ENCODE measurements at regions not wholly inside any gene's neighbourhood (a gene's known extent, or its start where the extent isn't known, plus 50 kb on each side); places are given as distances from the start of the nearest gene placed in this dataset.
"Not testable (repeated sequence)": the region's sequence is repeated elsewhere in the genome, so short reads cannot be mapped to it uniquely, and the experiment has no call there.

- no peak for DNase-seq (ENCODE audit: low spot score)
These were observed 243.7 kb downstream of the TFAP2C start for GRCh38 chr20:56872620-56873458.

GRCh38 chr20:56873836-56874235, 244.7 kb downstream of the TFAP2C start:
- no peak for DNase-seq (ENCODE audit: low spot score)

- DNase-seq (ENCODE audit: low spot score) = peak; percentile 56
These were observed 246.1 kb downstream of the TFAP2C start for GRCh38 chr20:56875052-56875659.

- DNase-seq (ENCODE audit: low spot score) = no peak
These were observed 246.7 kb downstream of the TFAP2C start for GRCh38 chr20:56875803-56876202.

- DNase-seq (ENCODE audit: low spot score) = no peak
These were observed 256.4 kb downstream of the TFAP2C start for GRCh38 chr20:56885521-56885920.

GRCh38 chr20:56890011-56890410, 260.9 kb downstream of the TFAP2C start:
- DNase-seq (ENCODE audit: low spot score) = no peak

GRCh38 chr20:56893226-56893917, 264.3 kb downstream of the TFAP2C start:
- DNase-seq (ENCODE audit: low spot score) = no peak

- no peak for DNase-seq (ENCODE audit: low spot score)
These were observed 267.3 kb downstream of the TFAP2C start for GRCh38 chr20:56896447-56896846.

GRCh38 chr20:56897318-56897957, 268.3 kb downstream of the TFAP2C start:
- DNase-seq (ENCODE audit: low spot score) = no peak

- no peak for DNase-seq (ENCODE audit: low spot score)
These were observed 268.8 kb downstream of the TFAP2C start for GRCh38 chr20:56897958-56898349.

- DNase-seq (ENCODE audit: low spot score) = no peak
These were observed 270.4 kb downstream of the TFAP2C start for GRCh38 chr20:56899506-56899905.

GRCh38 chr20:56900252-56900651, 271.1 kb downstream of the TFAP2C start:
- DNase-seq (ENCODE audit: low spot score) = no peak

GRCh38 chr20:56903421-56903820, 274.3 kb downstream of the TFAP2C start:
- no peak for DNase-seq (ENCODE audit: low spot score)

- no peak for DNase-seq (ENCODE audit: low spot score)
These were observed 274.8 kb downstream of the TFAP2C start for GRCh38 chr20:56903858-56904257.

- no peak for DNase-seq (ENCODE audit: low spot score)
These were observed 281.0 kb downstream of the TFAP2C start for GRCh38 chr20:56909918-56910714.

GRCh38 chr20:56911946-56912345, 282.8 kb downstream of the TFAP2C start:
- no peak for DNase-seq (ENCODE audit: low spot score)

GRCh38 chr20:56914532-56914931, 285.4 kb downstream of the TFAP2C start:
- no peak for DNase-seq (ENCODE audit: low spot score)

GRCh38 chr20:56916345-56916622, 287.2 kb downstream of the TFAP2C start:
- DNase-seq (ENCODE audit: low spot score) = no peak

GRCh38 chr20:56920041-56920440, 290.9 kb downstream of the TFAP2C start:
- DNase-seq (ENCODE audit: low spot score) = not testable (repeated sequence)

GRCh38 chr20:56922497-56922896, 293.4 kb downstream of the TFAP2C start:
- DNase-seq (ENCODE audit: low spot score) = no peak

GRCh38 chr20:56924292-56925081, 295.4 kb downstream of the TFAP2C start:
- DNase-seq (ENCODE audit: low spot score) = no peak

Measured in AG08396 (cell line).